SKM-1 treated with dmso at 0.1 percent for 144 hours (cell line): ENCODE measurements at regions not wholly inside any gene's neighbourhood (a gene's known extent, or its start where the extent isn't known, plus 50 kb on each side); places are given as distances from the start of the nearest gene placed in this dataset.
"Not testable (repeated sequence)": the region's sequence is repeated elsewhere in the genome, so short reads cannot be mapped to it uniquely, and the experiment has no call there.

Experiments used
- DNase-seq: peaks from one replicate; lab custom pipeline; 2025; ENCODE audit not compliant: unreplicated experiment; lab: John Stamatoyannopoulos, UW

GRCh38 chr3:152209776-152210175, 59.0 kb upstream of the MBNL1 start:
- no peak for DNase-seq

- DNase-seq = no peak
Measured at GRCh38 chr3:152210697-152211096, 58.0 kb upstream of the MBNL1 start.

GRCh38 chr3:152211655-152212054, 57.1 kb upstream of the MBNL1 start:
- no peak for DNase-seq

GRCh38 chr3:152213203-152213602, 55.5 kb upstream of the MBNL1 start:
- DNase-seq = peak; percentile 76

- no peak for DNase-seq
Measured at GRCh38 chr3:152213938-152214337, 54.8 kb upstream of the MBNL1 start.

- DNase-seq = not testable (repeated sequence)
Measured at GRCh38 chr3:152216960-152217865, 51.5 kb upstream of the MBNL1 start.

GRCh38 chr3:152218602-152219001, 50.1 kb upstream of the MBNL1 start:
- DNase-seq = no peak
